GM12891 (cell line): ENCODE measurements at regions not wholly inside any gene's neighbourhood (a gene's known extent, or its start where the extent isn't known, plus 50 kb on each side); places are given as distances from the start of the nearest gene placed in this dataset.

ENCODE experiments used
- DNase-seq: peaks from one replicate; pipeline ENCODE4 v3.0.0; 2011; ENCODE audit warnings: low spot score; ENCODE audit not compliant: insufficient read length
- FAIRE-seq: peaks from 2 replicates; lab custom pipeline; 2011; peaks lifted over from hg19 to GRCh38; lab: Jason Lieb, UNC
- PAX5 ChIP-seq: IDR thresholded peaks from 2 replicates; pipeline ENCODE4 v1.6.1; 2011; ENCODE audit warnings: low read length, moderate library complexity, mild to moderate bottlenecking; ENCODE audit not compliant: insufficient read depth, severe bottlenecking
- POLR2A ChIP-seq: IDR thresholded peaks from 2 replicates; pipeline ENCODE4 v1.6.1; 2011; ENCODE audit warnings: low read depth, low read length, control low read depth
- POLR2AphosphoS5 ChIP-seq: IDR thresholded peaks from 2 replicates; pipeline ENCODE4 v1.6.1; 2011; ENCODE audit warnings: low read depth, low read length, control low read depth
- POU2F2 ChIP-seq: IDR thresholded peaks from 2 replicates; pipeline ENCODE4 v1.6.1; 2011; ENCODE audit warnings: low read depth, mild to moderate bottlenecking, control low read depth, low read length, moderate library complexity
- SPI1 ChIP-seq: IDR thresholded peaks from 2 replicates; pipeline ENCODE4 v1.6.1; 2011; ENCODE audit warnings: low read depth, low read length, control low read depth
- TAF1 ChIP-seq: IDR thresholded peaks from 2 replicates; pipeline ENCODE4 v1.6.1; 2011; ENCODE audit warnings: low read depth, low read length, control low read depth

DNA sequence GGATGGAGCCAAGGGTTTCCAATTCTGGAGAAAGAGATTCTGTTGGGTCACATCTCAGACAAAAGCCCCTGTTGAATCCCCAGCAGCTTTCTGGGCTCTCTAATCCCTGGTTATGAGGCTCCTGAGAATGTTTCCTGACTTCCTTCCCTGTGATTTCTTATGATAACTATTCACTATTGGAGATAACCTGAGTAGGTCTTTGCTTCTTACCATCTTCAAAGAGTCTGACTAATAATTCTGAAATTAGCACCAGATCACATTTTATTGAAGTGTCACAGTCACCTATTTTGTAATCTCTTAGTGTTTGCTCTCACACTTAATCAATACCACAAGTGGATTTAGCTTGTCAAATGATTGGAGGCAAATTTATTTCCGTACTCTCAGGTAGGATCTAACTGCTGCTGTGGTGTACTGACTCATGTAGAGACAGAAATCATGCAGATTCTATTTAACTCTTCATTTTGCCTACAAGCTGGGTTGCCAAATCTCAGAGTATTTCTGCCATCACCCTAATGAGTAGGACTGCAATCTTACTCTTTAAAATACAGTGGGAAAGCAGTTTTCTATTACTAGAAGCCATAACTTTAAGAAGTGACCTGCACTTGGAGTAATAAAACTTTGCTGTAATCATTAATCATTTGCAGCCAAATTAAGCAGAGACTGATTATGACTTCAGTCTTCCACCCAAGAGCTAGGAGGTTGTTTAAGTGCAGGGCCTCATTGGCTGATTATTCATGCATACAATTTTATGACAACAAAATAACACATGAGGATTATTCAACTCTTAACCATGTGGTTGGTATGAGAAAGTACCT lies 422.1 kb downstream of the EPM2A start:
- TF ChIP-seq PAX5, result no peak
- TF ChIP-seq POU2F2, result no peak
- TF ChIP-seq SPI1, result no peak
- no peak for TF ChIP-seq TAF1
- no peak for TF ChIP-seq POLR2AphosphoS5
- no peak for TF ChIP-seq POLR2A
- FAIRE-seq (no peak), DNase-seq (no peak)

DNA sequence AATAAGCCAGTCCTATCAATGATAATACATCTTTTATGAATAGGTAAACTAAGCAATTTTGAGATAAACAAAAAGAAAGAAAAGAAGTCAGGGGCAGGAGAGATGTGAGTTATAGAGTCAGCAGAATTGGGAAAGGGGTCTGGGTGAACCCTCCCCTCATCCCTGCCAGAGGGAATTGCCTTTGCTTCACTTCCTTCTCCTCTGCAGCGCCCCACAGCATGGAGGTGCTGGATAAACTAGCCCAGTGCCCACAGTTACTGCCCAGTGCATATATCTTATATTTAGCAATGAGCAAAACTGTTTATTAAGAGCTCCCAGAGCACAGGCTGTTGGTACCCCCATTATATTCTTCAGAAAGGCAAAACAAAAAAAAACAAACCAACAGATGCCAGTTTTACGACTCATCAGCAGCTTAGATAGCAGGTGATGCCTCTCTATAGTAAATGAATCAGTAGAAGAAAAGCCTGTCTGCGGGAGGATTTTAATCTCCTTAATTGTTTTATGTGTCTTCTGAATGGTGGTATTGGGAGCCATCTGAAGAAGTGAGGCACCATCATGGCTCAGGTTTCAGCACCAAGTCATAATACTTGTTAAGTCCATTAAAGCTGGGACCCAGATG lies 419.2 kb downstream of the EPM2A start:
- no peak for FAIRE-seq
- DNase-seq, result no peak

DNA sequence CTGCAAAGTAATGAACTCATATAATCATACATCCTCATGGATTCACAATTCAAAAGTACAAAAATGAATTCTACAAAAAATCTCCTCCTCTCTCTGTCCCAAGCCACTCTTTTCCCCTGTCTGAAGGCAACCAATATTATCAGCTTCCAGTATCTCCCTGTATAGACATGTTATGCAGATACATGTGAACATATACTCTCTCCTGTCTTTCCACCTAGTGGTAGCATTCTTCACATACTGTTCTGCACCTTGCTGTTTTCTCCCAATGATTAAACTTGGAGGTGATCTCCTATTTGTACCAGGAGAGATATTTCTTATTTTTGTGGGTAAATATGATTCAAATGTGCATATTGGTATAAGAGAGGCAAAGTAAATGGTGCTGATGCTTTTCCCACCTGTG lies 416.4 kb downstream of the EPM2A start:
- FAIRE-seq (no peak), DNase-seq (no peak)
- TF ChIP-seq POU2F2, result no peak
- no peak for TF ChIP-seq SPI1
- TF ChIP-seq PAX5, result no peak
- TF ChIP-seq TAF1, result no peak
- no peak for TF ChIP-seq POLR2A
- TF ChIP-seq POLR2AphosphoS5, result no peak

More for the DNA sequence above, 419.2 kb downstream of the EPM2A start:
- TF ChIP-seq SPI1 (no peak), POU2F2 (no peak), POLR2AphosphoS5 (no peak), PAX5 (no peak), TAF1 (no peak), POLR2A (no peak)

DNA sequence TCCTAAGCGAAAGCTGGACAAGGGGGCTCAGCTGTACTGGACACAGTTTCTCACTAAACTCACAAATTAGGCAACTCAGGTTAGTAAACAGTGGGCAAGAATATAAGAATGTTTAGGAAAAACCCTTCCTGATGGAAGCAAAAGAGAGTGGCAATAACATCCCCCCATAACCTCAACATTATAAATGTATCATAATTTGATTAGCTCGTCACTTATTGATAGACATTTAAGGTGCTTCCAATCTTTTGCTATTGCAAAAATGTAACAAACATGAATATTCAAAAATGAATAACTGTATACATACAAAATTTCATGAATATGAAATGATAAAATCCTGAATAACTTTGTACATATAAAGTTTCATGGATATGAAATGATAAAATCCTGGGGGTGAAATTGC lies 415.7 kb downstream of the EPM2A start:
- FAIRE-seq, result no peak
- TF ChIP-seq TAF1, result no peak
- TF ChIP-seq POLR2AphosphoS5, result no peak
- TF ChIP-seq POLR2A, result no peak
- no peak for TF ChIP-seq PAX5
- TF ChIP-seq SPI1, result no peak
- TF ChIP-seq POU2F2, result no peak
- no peak for DNase-seq

DNA sequence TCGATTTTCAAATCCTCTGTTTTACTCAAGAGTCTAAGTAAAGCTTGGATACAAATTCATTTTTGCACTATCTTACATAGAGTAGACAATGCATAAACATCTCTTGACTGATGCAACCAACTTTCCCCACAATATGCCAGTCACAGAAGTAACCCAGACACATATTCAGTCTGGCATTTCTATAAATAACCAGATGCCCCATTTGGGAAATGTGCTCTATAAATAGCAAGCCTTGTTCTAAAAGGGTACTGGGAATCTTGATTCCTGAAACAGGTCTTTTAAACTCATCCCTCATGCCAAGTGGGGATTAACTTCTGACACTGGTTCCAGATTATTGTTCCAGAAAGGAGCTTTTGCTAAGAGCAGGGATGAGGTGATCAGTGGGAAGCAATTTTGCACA lies 411.7 kb downstream of the EPM2A start:
- FAIRE-seq (no peak), DNase-seq (no peak)
- TF ChIP-seq PAX5 (no peak), POU2F2 (no peak), POLR2A (no peak), SPI1 (no peak), TAF1 (no peak), POLR2AphosphoS5 (no peak)

DNA sequence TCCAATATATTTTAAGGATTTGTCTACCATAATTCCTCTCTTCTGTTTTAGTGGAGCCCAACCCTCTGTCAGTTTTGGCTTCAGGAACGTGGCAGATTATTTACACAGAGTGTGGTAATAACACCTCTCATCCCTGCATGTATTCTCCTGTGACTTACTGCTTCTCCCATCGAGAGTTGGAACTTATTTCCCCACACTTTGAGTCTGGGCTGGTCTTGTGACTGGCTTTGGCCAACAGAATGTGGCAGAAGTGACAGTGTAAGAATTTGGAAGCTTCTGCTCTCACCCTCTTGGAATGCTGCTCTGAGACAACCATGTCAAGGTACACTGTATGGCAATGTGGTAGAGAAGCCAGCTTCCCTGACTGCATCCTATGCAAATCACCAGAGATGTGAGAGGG lies 407.7 kb downstream of the EPM2A start:
- FAIRE-seq (no peak), DNase-seq (no peak)

DNA sequence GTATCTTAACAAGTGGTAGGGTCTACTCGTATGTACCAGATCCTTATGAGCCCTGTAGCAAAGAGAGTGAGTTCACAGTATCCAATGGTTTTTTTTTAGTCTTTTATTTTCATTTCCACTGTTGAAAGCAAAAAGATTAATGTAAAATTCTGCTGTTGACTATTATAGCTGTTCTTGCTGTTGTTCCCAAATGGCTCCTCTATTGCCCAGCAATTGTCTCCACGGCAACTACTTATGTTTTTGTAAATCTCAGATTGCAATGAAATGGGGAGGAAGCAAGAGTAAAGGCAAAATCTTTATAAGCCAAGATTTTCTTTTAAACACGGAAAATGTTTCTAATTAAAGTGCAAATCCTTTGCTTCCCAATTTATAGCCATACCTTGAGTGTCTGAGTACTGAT lies 406.1 kb downstream of the EPM2A start:
- no peak for TF ChIP-seq SPI1
- TF ChIP-seq POLR2A, result no peak
- TF ChIP-seq PAX5, result no peak
- no peak for TF ChIP-seq TAF1
- no peak for TF ChIP-seq POLR2AphosphoS5
- no peak for TF ChIP-seq POU2F2
- FAIRE-seq (no peak), DNase-seq (no peak)

More for the DNA sequence above, 407.7 kb downstream of the EPM2A start:
- no peak for TF ChIP-seq POLR2A
- TF ChIP-seq POLR2AphosphoS5, result no peak
- TF ChIP-seq SPI1, result no peak
- TF ChIP-seq PAX5, result no peak
- TF ChIP-seq TAF1, result no peak
- no peak for TF ChIP-seq POU2F2

DNA sequence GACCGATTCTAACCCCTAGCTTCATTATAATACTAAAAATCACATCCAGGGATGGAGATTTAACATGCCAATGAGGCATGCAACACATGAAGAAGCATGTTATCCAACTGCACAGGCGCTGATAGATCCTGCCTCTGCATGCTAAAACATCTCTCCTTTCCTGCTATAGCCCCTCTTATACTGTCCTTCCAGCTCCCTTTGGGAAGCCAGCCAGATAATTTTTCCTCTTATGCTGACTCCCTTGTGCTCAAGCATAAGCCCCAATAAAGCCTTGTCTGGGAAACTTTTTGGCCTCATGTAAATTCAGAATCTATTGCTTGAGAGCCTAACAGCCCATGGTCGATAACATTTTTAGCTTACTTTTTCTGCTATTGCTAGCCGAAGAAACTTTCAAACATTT lies 404.3 kb downstream of the EPM2A start:
- DNase-seq, result no peak
- no peak for TF ChIP-seq POU2F2
- no peak for TF ChIP-seq POLR2AphosphoS5
- TF ChIP-seq SPI1, result no peak
- no peak for TF ChIP-seq POLR2A
- no peak for TF ChIP-seq TAF1
- TF ChIP-seq PAX5, result no peak
- no peak for FAIRE-seq

DNA sequence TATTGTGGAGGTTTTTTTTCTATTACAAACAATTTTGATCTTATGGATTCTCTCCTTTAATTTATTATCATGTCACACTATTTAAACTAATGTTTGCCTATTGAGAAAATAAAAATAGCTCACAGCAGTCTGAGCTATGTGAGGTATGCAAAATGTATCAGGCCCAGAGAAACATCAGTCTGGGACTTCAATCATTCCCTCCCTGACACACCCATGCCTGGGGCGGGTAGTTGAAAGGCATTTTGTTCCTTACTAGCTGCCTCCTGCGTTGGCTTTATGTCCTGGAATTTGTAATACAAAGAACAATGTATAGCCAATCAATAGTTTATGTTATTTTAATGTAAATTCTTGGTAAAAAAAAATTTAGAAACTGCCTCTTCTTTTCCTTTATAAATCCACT lies 403.3 kb downstream of the EPM2A start:
- FAIRE-seq (no peak), DNase-seq (no peak)
- TF ChIP-seq PAX5 (no peak), POLR2A (no peak), SPI1 (no peak), POU2F2 (no peak), TAF1 (no peak), POLR2AphosphoS5 (no peak)
